Mesenchymal stem cell (in vitro differentiated cells and primary cell): ENCODE measurements at regions not wholly inside any gene's neighbourhood (a gene's known extent, or its start where the extent isn't known, plus 50 kb on each side); places are given as distances from the start of the nearest gene placed in this dataset.

Source experiments
- DNase-seq: peaks from one replicate; pipeline ENCODE4 v3.0.0-alpha.2; 2013
- H2AFZ ChIP-seq: one replicate; pipeline ENCODE4 v1.6.1; 2013; ENCODE audit warnings: low read depth, mild to moderate bottlenecking, control low read depth, inconsistent platforms, low read length, moderate library complexity
- H2AK5ac ChIP-seq: 2 replicates; pipeline ENCODE4 v1.6.1; 2013; ENCODE audit warnings: low read length, moderate library complexity, mild to moderate bottlenecking, inconsistent platforms; ENCODE audit not compliant: severe bottlenecking
- H2BK120ac ChIP-seq: one replicate; pipeline ENCODE4 v1.6.1; 2013; ENCODE audit warnings: low read depth, mild to moderate bottlenecking, inconsistent platforms, low read length, moderate library complexity
- H2BK12ac ChIP-seq, 2 experiments: one replicate each; pipeline ENCODE4 v1.6.1; 2013; ENCODE audit warnings: inconsistent platforms in 2 of 2, low read length in 2 of 2, mild to moderate bottlenecking in 2 of 2, moderate library complexity in 2 of 2, control low read depth in 1 of 2
- H2BK15ac ChIP-seq: one replicate; pipeline ENCODE4 v1.6.1; 2013; ENCODE audit warnings: mild to moderate bottlenecking, low read depth, inconsistent platforms; ENCODE audit not compliant: poor library complexity, severe bottlenecking
- H2BK5ac ChIP-seq: 2 replicates; pipeline ENCODE4 v1.6.1; 2013; ENCODE audit warnings: low read depth, mild to moderate bottlenecking, low read length, control low read depth, inconsistent platforms; ENCODE audit not compliant: poor library complexity, severe bottlenecking
- H3K14ac ChIP-seq, 2 experiments: one replicate each; pipeline ENCODE4 v1.6.1; 2013; ENCODE audit warnings: inconsistent platforms in 2 of 2, low read length in 2 of 2, control low read depth in 1 of 2, mild to moderate bottlenecking in 1 of 2, moderate library complexity in 1 of 2
- H3K18ac ChIP-seq, 2 experiments: one replicate each; pipeline ENCODE4 v1.6.1; 2013; ENCODE audit warnings: inconsistent platforms in 2 of 2, low read length in 2 of 2, control low read depth in 1 of 2, low read depth in 1 of 2, mild to moderate bottlenecking in 1 of 2
- H3K23ac ChIP-seq, 2 experiments: one replicate each; pipeline ENCODE4 v1.6.1; 2013; ENCODE audit warnings: inconsistent platforms in 2 of 2, low read length in 2 of 2, mild to moderate bottlenecking in 2 of 2, moderate library complexity in 2 of 2, control low read depth in 1 of 2
- H3K27ac ChIP-seq: 2 replicates; pipeline ENCODE4 v1.5.1; 2013; ENCODE audit warnings: mild to moderate bottlenecking, moderate library complexity, low read length, control low read depth, inconsistent platforms; ENCODE audit not compliant: poor library complexity, severe bottlenecking
- H3K27me3 ChIP-seq, 2 experiments: 2 replicates each; pipeline versions ENCODE4 v1.6.1 to v1.7.0; 2013; ENCODE audit warnings: low read length in 2 of 2, mild to moderate bottlenecking in 2 of 2, moderate library complexity in 2 of 2, control low read depth in 1 of 2, inconsistent platforms in 1 of 2; ENCODE audit not compliant: control insufficient read depth in 1 of 2, insufficient read depth in 1 of 2
- H3K36me3 ChIP-seq, 2 experiments: 2 replicates each; pipeline versions ENCODE4 v1.6.1 to v1.7.0; 2013; ENCODE audit warnings: low read length in 2 of 2, control low read depth in 1 of 2, inconsistent platforms in 1 of 2, low read depth in 1 of 2, mild to moderate bottlenecking in 1 of 2; ENCODE audit not compliant: insufficient read depth in 2 of 2, control insufficient read depth in 1 of 2
- H3K4ac ChIP-seq, 2 experiments: one replicate each; pipeline ENCODE4 v1.6.1; 2013; ENCODE audit warnings: inconsistent platforms in 2 of 2, low read length in 2 of 2, mild to moderate bottlenecking in 2 of 2, moderate library complexity in 2 of 2, control low read depth in 1 of 2, low read depth in 1 of 2
- H3K4me1 ChIP-seq: 2 replicates; pipeline ENCODE4 v1.6.1; 2013; ENCODE audit warnings: low read depth, low read length, control low read depth; ENCODE audit not compliant: control insufficient read depth, insufficient read depth
- H3K4me2 ChIP-seq: 2 replicates; pipeline ENCODE4 v1.6.1; 2013; ENCODE audit warnings: low read length, mild to moderate bottlenecking, inconsistent platforms; ENCODE audit not compliant: poor library complexity, severe bottlenecking
- H3K4me3 ChIP-seq, 2 experiments: 2 replicates each; pipeline versions ENCODE4 v1.5.1 to v1.7.0; 2013; ENCODE audit warnings: low read length in 2 of 2, mild to moderate bottlenecking in 2 of 2, control low read depth in 1 of 2, low read depth in 1 of 2; ENCODE audit not compliant: insufficient read depth in 1 of 2
- H3K79me1 ChIP-seq: replicated peaks from 2 replicates; pipeline ENCODE4 v1.6.1; 2013; ENCODE audit warnings: mild to moderate bottlenecking, control low read depth, low read length, inconsistent platforms; ENCODE audit not compliant: poor library complexity, severe bottlenecking
- H3K9ac ChIP-seq: 2 replicates; pipeline ENCODE4 v1.7.0; 2013; ENCODE audit warnings: mild to moderate bottlenecking, low read length, moderate library complexity
- H3K9me3 ChIP-seq: 2 replicates; pipeline ENCODE4 v1.7.0; 2013; ENCODE audit warnings: mild to moderate bottlenecking, low read length; ENCODE audit not compliant: control insufficient read depth
- H4K8ac ChIP-seq: one replicate; pipeline ENCODE4 v1.6.1; 2013; ENCODE audit warnings: inconsistent platforms, mild to moderate bottlenecking, low read length, moderate library complexity
- H4K91ac ChIP-seq: one replicate; pipeline ENCODE4 v1.6.1; 2013; ENCODE audit warnings: mild to moderate bottlenecking, low read length, inconsistent platforms
- WGBS: methylation state at CpG from one replicate; pipeline ENCODE4 v1.1.7; 2013; ENCODE audit warnings: mixed read lengths; 5-methylcytosine and 5-hydroxymethylcytosine counted together

DNA sequence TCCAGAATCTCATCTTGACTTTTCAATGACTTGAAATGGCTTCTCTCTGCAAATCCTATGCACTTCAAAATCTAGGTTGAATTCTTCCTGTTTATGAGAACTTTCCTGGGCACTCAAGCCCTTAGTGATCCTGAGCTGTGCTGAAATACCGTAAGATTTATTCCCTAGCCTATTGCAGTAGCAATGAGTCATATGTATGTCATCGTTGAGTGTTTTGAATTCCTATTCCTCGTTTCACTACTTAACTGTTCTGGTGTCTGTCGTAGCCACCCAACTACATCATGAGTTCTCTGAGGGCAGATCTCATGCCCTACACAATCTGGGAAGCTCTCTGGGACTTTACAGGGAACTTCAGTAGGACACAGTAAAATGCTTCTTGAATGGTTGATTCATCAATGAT is 190.8 kb upstream of the TMEM132C start:
- Histone ChIP-seq H3K14ac (no peak overlapping the region), H3K27me3 (peaks cover 0 to 10% of the 10 kb centered on the region in 2 experiments), H3K4me3 (peak overlapping the region in 1 of 2 experiments; percentile 43), H2BK120ac (no peak overlapping the region), H2BK5ac (no peak overlapping the region), H3K4ac (no peak overlapping the region), H2BK12ac (no peak overlapping the region), H2AFZ (no peak overlapping the region), H3K4me1 (no peaks in the 10 kb centered on the region), H3K27ac (no peak overlapping the region), H3K9me3 (no peaks in the 10 kb centered on the region), H3K36me3 (no peaks in the 10 kb centered on the region), H2BK15ac (no peak overlapping the region), H3K18ac (no peak overlapping the region), H3K23ac (no peak overlapping the region), H4K8ac (no peak overlapping the region), H2AK5ac (no peak overlapping the region), H3K9ac (no peak overlapping the region), H3K4me2 (no peak overlapping the region), H3K79me1 (no peaks in the 10 kb centered on the region), H4K91ac (no peak overlapping the region)
- WGBS: 8% methylated on average over 3 of the region's 4 CpGs
- DNase-seq: peak; percentile 81

DNA sequence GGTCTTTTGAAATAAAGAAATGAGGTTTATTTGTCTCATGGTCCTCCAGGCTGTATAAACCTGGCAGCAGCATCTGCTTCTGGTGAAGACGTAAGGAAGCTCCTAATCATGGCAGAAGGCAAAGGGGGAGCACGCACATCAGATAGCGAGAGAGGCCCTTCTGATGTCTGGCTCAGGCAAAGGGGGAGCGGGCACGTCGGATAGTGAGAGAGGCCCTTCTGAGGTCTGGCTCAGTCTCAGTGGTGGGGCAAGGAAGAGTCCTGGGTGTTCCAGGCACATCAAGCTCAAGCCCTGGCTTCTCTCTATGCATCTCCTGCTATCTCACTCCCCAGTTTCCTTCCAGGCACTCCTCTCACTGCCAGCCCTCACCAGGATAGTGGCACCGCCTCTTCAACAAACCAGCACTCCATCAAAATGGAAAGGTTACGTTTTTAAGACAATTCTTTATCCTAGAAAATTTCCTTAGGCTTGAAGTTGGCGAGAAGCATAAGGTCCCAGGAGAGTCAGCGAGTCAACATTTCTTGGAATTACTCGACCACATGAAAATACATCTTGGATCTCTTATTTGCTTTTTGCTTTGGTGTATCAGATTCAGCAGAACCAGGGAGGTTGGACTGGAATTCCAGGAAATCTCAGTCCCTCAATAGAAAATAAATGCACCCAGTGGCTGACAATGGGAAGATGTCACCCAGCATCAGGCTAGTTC is 189.6 kb upstream of the TMEM132C start:
- Histone ChIP-seq H2AK5ac (no peak overlapping the region), H4K91ac (no peak overlapping the region), H2BK120ac (no peak overlapping the region), H3K18ac (no peak overlapping the region), H3K4me2 (no peak overlapping the region), H3K27me3 (peaks cover 0 to 7% of the 10 kb centered on the region in 2 experiments), H2BK12ac (no peak overlapping the region), H3K9me3 (no peaks in the 10 kb centered on the region), H4K8ac (no peak overlapping the region), H3K23ac (no peak overlapping the region), H3K4ac (no peak overlapping the region), H3K4me1 (no peaks in the 10 kb centered on the region), H3K9ac (peak overlapping the region; percentile 34), H3K27ac (no peak overlapping the region), H3K14ac (no peak overlapping the region), H3K79me1 (no peaks in the 10 kb centered on the region), H2BK15ac (no peak overlapping the region), H2BK5ac (no peak overlapping the region), H3K36me3 (no peaks in the 10 kb centered on the region), H3K4me3 (peak overlapping the region in 1 of 2 experiments; percentile 61), H2AFZ (no peak overlapping the region)
- no peak for DNase-seq
- WGBS: 85% methylated on average over 11 of the region's 11 CpGs

DNA sequence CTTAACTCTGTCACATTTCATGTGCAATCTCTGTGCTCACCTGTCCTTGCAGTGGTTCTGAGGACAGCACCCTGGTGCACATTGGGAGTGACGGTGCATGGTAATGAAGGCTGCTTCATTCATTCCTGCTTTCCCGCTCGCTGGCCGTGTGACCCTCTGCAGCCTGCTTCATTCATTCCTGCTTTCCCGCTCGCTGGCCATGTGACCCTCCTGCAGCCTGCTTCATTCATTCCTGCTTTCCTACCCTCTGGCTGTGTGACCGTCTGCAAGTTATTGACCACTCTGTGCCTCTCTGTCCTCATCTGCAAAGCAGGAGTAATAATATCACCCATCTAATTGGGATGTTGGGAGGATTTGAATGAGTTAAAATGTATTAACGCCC is 189.1 kb upstream of the TMEM132C start:
- Histone ChIP-seq H2BK15ac (no peak overlapping the region), H2BK12ac (no peak overlapping the region), H4K91ac (no peak overlapping the region), H3K9me3 (no peaks in the 10 kb centered on the region), H4K8ac (no peak overlapping the region), H2AFZ (no peak overlapping the region), H3K4ac (no peak overlapping the region), H3K27me3 (peaks cover 0 to 5% of the 10 kb centered on the region in 2 experiments), H3K36me3 (no peaks in the 10 kb centered on the region), H3K27ac (no peak overlapping the region), H2BK5ac (no peak overlapping the region), H3K9ac (peak overlapping the region; percentile 34), H3K23ac (no peak overlapping the region), H3K4me1 (no peaks in the 10 kb centered on the region), H2BK120ac (no peak overlapping the region), H3K18ac (no peak overlapping the region), H3K79me1 (no peaks in the 10 kb centered on the region), H3K4me2 (no peak overlapping the region), H2AK5ac (no peak overlapping the region), H3K14ac (no peak overlapping the region), H3K4me3 (peak overlapping the region in 1 of 2 experiments; percentile 61)
- 91% methylated on average over 7 of the region's 8 CpGs for WGBS
- DNase-seq: no peak

DNA sequence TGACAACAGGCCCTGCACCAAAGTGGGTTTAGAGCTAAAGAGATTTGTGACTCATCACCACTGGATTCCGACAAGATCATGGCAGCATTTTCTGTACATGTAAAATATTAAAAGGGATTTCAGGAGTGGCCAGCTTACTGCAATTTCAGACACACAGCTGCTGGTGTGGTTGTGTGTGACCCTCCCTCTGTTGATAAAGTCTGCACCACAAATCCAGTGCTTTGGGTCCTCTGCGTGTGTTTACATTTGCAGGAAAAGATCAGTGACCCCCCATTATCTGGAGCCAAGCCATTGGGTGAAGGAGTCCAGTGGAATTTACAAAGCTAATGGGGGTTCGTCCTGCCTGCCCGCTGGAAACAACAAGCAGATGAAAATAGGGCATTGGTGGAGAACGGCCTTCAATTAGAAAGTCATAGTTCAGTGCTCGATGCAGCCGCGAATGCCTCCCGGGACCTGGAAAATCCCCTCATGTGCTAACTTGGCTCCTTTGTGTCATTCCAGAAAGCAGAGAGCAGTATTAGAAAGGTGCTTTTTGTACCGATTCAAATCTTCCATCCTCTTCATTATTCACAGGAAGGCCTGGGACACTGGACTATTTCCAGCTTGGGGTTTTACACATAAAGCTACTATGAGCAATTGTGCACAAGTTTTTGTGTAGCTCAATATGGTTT is 188.5 kb upstream of the TMEM132C start:
- Histone ChIP-seq H3K4me3 (peak overlapping the region in 1 of 2 experiments; percentile 61), H2BK12ac (no peak overlapping the region), H3K9me3 (no peaks in the 10 kb centered on the region), H2AK5ac (no peak overlapping the region), H3K4me1 (no peaks in the 10 kb centered on the region), H2BK120ac (no peak overlapping the region), H3K4me2 (no peak overlapping the region), H4K8ac (no peak overlapping the region), H2AFZ (no peak overlapping the region), H3K23ac (no peak overlapping the region), H4K91ac (no peak overlapping the region), H3K9ac (peak overlapping the region; percentile 19), H3K27me3 (peaks cover 0 to 5% of the 10 kb centered on the region in 2 experiments), H2BK5ac (no peak overlapping the region), H3K18ac (no peak overlapping the region), H3K79me1 (no peaks in the 10 kb centered on the region), H3K27ac (no peak overlapping the region), H3K4ac (no peak overlapping the region), H2BK15ac (no peak overlapping the region), H3K14ac (no peak overlapping the region), H3K36me3 (no peaks in the 10 kb centered on the region)
- peak; percentile 21 for DNase-seq
- WGBS: 70% methylated on average over 9 of the region's 10 CpGs
